ENCODE measurements at regions not wholly inside any gene's neighbourhood (a gene's known extent, or its start where the extent isn't known, plus 50 kb on each side); places are given as distances from the start of the nearest gene placed in this dataset.

DNA sequence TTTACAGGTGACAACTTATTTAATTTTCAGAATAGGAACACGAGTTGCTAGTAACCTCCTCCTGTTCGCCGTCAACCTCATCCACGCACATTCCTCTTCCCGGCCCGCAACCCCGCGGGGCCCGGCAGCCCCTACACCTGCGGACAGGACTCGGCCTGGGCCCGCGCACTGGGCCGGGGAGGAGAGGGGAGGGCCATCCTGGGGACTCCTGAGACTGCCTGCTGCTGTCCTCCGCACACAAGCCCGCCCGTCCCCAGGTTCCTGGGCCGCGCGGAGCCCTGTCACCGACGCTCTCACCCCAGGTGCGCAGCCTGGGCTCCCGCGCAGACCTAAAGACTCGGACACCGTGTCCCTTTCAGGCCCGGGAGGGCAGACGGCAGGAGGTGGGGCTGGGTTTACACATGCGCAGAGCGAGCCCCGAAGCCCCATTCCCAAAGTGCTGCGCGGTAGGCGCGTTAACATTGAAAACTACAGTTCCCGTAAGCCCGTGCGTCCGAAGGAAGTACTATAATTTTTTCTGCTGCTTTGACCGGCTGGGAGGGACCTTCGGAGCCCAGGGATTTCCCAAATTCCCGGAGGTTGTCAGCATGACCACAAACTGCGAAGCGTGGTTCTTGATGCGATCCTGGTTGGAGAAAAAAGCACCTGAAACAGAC is 108.8 kb downstream of the SPATA31A1 start:
- TF ChIP-seq MAX (IDR thresholded peaks at IDR 0.05) (peak; percentile 82), TAF1 (IDR thresholded peaks at IDR 0.05; ENCODE audit: low read depth) (peak; percentile 41; the same call in 1 of the 2 replicates)

DNA sequence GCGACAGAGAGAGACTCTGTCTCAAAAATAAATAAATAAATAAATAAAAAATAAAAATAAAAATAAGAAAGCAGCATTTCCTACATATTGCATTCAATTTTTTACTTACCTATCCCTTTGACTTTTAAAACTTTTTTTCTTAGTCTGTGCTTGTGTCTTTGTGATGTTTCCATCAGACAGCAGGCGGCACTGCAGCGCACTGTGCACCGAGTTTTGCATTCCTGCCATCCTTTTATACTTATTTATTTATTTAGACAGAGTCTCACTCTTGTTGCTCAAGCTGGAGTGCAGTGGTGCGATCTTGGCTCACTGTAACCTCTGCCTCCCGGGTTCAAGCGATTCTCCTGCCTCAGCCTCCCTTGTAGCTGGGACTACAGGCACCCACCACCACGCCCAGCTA is 203.9 kb downstream of the SPATA31A1 start:
- peak; percentile 43 for TF ChIP-seq RAD21 (IDR thresholded peaks at IDR 0.05; ENCODE audit: low read depth)

DNA sequence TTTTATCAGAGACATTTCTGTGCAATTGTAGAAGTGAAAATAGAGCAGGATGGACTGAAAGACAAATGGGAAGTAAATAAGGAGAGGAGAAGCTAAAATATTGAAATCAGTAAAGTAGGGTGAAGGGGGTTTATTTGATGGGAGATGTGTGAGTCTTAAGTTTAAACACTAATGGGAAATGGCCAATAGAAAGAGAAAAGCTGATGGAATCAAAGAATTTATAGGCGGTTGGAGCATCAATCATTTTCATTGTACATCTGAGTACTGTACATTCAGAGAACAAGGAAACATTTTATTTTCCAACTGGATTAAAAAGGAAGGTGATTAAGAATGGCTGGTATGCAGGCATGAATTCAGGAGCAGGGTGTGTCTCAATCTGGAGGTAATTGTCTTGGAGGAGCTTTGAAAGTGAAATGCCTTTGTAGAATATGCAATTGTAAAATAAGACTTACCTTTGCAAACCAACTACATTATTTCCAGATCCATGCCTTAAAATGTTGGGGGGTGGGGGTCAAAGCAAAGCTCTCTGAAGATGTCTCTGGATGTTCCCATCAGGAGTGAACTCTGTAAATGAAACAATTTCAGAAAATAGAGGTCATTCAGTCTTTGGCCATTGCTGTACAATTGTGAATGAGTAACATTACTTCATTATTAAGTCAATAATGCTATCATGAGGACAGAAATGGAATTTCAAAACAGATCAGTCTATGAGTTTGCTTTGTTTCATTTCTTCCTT is 227.4 kb downstream of the SPATA31A1 start:
- 0 out of 2 replicates have a peak, but pooled peaks have one; percentile 18 for TF ChIP-seq EP300 (IDR thresholded peaks at IDR 0.05; ENCODE audit: borderline replicate concordance)
- peak; percentile 66 for TF ChIP-seq TEAD4 (IDR thresholded peaks at IDR 0.05)

- TF ChIP-seq CEBPB (IDR thresholded peaks at IDR 0.05): no peak
Observed at GRCh38 chr9:39587844-39588499, 232.5 kb downstream of the SPATA31A1 start.

DNA sequence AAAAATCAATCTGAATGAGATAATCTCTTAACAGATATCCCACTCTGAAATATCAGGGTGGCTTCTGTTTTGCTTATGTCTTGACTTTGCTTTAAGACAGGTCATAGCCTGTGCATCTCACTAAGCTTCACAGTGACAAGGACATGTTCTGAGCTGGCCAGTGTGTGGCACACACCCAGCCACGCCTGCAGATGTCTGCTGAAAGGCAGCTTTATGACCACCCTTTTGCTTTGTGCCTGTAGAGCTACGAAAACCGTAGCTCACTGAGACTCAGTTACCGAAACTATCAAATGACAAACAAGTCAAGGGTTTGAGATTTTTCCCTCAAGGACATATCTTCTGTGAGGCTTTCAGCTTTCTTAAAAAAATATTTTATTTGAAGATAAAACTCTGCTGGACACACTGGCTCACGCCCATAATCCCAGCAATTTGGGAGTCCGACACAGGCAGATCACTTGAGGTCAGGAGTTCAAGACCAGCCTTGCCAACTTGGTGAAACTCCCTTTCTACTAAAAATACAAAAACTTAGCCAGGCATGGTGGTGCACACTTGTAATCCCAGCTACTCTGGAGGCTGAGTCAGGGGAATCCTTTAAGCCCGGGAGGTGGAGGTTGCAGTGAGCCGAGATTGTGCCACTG is 233.2 kb downstream of the SPATA31A1 start:
- TF ChIP-seq YY1 (IDR thresholded peaks at IDR 0.05; ENCODE audit: low read depth): no peak
- TF ChIP-seq ZBTB7A (IDR thresholded peaks at IDR 0.05; ENCODE audit: low read depth): no peak
- no peak for TF ChIP-seq CREB1 (IDR thresholded peaks at IDR 0.05; ENCODE audit: low read depth)
- no peak for TF ChIP-seq CEBPB (IDR thresholded peaks at IDR 0.05)
- TF ChIP-seq RAD21 (IDR thresholded peaks at IDR 0.05; ENCODE audit: low read depth): no peak
- TF ChIP-seq NFIC (IDR thresholded peaks at IDR 0.05): no peak
- TF ChIP-seq EGR1 (IDR thresholded peaks at IDR 0.05): no peak
- TF ChIP-seq, protein P1, sequence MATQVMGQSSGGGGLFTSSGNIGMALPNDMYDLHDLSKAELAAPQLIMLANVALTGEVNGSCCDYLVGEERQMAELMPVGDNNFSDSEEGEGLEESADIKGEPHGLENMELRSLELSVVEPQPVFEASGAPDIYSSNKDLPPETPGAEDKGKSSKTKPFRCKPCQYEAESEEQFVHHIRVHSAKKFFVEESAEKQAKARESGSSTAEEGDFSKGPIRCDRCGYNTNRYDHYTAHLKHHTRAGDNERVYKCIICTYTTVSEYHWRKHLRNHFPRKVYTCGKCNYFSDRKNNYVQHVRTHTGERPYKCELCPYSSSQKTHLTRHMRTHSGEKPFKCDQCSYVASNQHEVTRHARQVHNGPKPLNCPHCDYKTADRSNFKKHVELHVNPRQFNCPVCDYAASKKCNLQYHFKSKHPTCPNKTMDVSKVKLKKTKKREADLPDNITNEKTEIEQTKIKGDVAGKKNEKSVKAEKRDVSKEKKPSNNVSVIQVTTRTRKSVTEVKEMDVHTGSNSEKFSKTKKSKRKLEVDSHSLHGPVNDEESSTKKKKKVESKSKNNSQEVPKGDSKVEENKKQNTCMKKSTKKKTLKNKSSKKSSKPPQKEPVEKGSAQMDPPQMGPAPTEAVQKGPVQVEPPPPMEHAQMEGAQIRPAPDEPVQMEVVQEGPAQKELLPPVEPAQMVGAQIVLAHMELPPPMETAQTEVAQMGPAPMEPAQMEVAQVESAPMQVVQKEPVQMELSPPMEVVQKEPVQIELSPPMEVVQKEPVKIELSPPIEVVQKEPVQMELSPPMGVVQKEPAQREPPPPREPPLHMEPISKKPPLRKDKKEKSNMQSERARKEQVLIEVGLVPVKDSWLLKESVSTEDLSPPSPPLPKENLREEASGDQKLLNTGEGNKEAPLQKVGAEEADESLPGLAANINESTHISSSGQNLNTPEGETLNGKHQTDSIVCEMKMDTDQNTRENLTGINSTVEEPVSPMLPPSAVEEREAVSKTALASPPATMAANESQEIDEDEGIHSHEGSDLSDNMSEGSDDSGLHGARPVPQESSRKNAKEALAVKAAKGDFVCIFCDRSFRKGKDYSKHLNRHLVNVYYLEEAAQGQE (IDR thresholded peaks at IDR 0.05; ENCODE audit: low read depth): no peak
- TF ChIP-seq EP300 (IDR thresholded peaks at IDR 0.05; ENCODE audit: borderline replicate concordance): no peak
- TF ChIP-seq MAX (IDR thresholded peaks at IDR 0.05): no peak
- no peak for TF ChIP-seq TCF12 (IDR thresholded peaks at IDR 0.05; ENCODE audit: low read depth)
- no peak for TF ChIP-seq FOXM1 (IDR thresholded peaks at IDR 0.05; ENCODE audit: borderline replicate concordance, low read depth)
- TF ChIP-seq, protein P2, sequence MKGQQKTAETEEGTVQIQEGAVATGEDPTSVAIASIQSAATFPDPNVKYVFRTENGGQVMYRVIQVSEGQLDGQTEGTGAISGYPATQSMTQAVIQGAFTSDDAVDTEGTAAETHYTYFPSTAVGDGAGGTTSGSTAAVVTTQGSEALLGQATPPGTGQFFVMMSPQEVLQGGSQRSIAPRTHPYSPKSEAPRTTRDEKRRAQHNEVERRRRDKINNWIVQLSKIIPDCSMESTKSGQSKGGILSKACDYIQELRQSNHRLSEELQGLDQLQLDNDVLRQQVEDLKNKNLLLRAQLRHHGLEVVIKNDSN (IDR thresholded peaks at IDR 0.05): no peak
- TF ChIP-seq TAF1 (IDR thresholded peaks at IDR 0.05; ENCODE audit: low read depth): no peak
- no peak for TF ChIP-seq TEAD4 (IDR thresholded peaks at IDR 0.05)

DNA sequence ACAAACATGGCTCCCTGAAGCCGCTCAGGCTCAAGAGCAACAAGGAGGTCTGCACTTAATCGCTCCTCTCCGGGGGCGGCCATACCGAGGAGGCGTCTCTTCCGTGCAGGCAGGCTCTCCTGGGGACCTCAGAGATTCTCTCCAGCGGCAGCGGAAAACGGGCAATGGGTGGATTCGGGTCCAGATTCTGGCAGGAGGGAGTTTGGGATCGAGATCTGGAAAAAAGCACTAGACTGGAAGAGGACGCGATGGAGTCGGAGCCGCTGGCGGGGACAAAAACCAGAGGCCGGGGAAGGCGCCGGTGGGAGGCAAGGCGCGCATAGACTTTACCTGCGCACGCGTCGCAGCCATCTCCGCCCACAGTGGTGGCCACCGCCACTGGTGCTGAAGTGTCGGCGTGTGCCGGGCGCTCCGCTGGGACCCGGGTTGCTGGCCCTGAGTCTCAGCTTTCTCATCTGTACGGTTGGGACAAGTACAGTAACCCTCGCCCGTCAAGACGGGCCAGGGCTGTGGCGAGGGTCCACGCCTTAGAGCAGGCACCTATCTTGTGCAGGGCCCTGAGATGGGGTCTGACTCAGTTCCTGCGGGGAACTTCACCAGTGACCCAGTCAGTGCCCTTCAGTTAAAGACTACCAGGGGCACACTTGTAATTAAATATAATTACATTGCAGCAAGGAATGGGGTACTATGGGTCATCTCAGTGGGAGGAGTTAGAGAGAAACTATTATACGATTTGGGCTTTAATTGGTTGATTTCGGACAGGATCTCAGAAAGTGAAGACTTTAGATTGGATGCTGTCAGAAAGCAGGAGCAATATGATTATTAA is 454.1 kb downstream of the SPATA31A1 start:
- TF ChIP-seq, protein P1 (IDR thresholded peaks at IDR 0.05; ENCODE audit: low read depth): peak; percentile 39; the same call in 1 of the 2 replicates

Measured in Ishikawa (cell line).